ENCODE measurements at regions not wholly inside any gene's neighbourhood (a gene's known extent, or its start where the extent isn't known, plus 50 kb on each side); places are given as distances from the start of the nearest gene placed in this dataset.

GRCh38 chr12:67424784-67425183 is 155.6 kb downstream of the CAND1 start:
- TF ChIP-seq CTCF (IDR thresholded peaks at IDR 0.05; ENCODE audit: borderline replicate concordance, extremely low read depth, low read length, poor library complexity, severe bottlenecking) (no peak), EZH2 (IDR thresholded peaks at IDR 0.05; ENCODE audit: borderline replicate concordance, low read depth, low read length, severe bottlenecking) (no peak)
